ENCODE measurements at regions not wholly inside any gene's neighbourhood (a gene's known extent, or its start where the extent isn't known, plus 50 kb on each side); places are given as distances from the start of the nearest gene placed in this dataset.

GRCh38 chr2:105652014-105652796, 92.5 kb upstream of the NCK2 start:
- no peak for DNase-seq (ENCODE audit: extremely low read depth, low read depth, low spot score)

GRCh38 chr2:105649534-105649933, 95.2 kb upstream of the NCK2 start:
- no peak for DNase-seq (ENCODE audit: extremely low read depth, low read depth, low spot score)

DNA sequence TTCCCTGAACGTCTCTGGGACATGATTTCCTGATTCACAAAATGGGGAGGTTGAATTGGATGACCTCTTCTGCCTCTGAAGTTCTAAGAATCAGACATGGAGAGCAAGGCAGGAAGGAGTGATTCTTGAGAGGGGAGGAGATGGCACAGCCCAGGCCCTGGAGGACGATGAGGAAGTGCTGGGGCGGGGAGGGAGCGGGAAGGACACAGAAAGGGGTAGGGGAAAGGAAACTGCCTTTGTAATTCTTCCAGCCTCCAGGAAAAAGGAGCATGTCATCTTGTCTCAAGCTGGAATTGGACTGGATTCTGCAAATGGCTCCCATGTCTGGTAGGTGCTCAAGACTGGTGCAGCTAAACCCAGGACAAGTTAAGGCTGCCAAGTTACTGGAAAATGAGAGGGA, 97.0 kb upstream of the NCK2 start:
- DNase-seq (ENCODE audit: extremely low read depth, low read depth, low spot score), result no peak

- DNase-seq (ENCODE audit: extremely low read depth, low read depth, low spot score), result no peak
Measured at GRCh38 chr2:105646774-105647076, 98.0 kb upstream of the NCK2 start.

- DNase-seq (ENCODE audit: extremely low read depth, low read depth, low spot score), result no peak
Measured at GRCh38 chr2:105645938-105646773, 98.6 kb upstream of the NCK2 start.

DNA sequence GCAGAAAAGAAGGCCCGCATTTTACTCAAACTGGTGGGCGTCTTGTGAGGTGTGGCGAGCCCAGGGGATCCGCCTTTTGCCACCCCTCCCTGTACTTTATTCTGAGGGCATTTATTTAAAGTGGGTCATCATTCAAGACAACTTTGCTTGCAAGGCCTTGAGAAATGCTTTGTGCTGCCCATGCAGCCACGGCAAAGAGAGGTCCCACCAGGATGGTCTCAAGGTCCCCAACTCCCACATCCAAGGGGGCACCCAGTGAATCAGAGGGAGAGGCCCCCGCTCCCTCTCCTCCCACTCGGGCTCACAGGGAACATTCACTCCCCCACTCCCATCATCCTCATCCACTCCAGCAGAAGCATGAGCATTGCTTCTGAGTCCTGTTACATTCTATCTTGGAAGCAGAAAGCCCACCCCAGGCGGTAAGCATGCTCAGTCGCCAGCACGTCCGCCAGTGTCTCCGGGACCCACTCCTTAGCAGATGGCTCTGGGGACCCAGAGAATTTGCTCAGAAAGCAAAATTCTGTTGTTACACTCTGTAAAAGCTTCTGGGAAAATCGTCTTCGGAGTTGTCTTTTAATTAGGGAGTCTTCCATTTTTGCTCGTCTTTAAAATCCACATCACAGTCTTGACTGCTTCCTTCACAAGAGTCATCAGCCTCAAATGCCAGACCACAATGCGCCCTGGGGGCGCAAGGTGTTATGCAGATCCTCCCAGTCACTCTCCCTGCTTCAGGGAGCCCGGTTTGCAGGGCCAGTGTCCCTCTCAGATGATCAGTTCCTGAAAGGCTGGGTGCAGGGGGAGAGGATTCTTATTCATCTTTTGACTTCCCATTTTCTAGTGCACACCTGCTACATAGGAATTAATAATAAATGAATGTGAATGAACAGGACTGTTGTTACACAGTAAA, 99.4 kb upstream of the NCK2 start:
- no peak for DNase-seq (ENCODE audit: extremely low read depth, low read depth, low spot score)

- DNase-seq (ENCODE audit: extremely low read depth, low read depth, low spot score), result no peak
Measured at GRCh38 chr2:105644174-105644980, 100.3 kb upstream of the NCK2 start.

DNA sequence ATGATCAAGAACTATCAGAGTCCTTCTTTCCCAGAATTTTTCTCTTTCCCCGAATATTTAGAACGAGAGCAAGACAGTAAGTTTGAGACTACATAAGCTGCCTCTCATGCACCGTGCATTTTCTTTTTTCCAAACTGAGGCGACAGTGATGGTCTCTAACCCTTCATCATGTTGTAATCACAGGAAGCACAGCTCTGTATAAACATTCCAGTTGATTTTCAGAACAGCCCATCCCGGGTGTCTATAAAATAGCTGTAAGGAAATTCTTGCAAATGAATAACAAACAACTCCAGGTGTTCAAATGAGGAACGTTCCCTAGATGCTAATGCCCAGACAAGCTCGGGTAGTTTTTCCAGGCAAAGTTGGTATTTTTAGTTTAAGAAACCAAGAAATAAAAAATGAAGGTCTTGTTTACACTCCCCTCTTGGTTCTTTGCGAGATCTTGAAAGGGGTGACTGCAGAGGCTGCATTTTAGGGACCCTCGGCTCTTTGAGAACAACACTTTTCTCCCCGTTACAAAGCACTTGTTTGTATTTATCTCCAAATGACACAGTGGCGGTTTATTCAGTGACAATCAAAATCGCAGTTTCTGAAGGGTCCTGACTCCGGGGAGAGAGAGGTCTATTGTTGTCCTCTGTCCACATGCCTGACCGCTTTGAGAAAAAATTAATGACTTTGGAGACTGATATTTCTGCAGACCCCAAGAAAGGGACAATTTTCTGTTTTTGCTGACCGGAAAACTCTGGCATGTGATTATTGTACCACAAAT, 101.1 kb upstream of the NCK2 start:
- no peak for DNase-seq (ENCODE audit: extremely low read depth, low read depth, low spot score)

DNA sequence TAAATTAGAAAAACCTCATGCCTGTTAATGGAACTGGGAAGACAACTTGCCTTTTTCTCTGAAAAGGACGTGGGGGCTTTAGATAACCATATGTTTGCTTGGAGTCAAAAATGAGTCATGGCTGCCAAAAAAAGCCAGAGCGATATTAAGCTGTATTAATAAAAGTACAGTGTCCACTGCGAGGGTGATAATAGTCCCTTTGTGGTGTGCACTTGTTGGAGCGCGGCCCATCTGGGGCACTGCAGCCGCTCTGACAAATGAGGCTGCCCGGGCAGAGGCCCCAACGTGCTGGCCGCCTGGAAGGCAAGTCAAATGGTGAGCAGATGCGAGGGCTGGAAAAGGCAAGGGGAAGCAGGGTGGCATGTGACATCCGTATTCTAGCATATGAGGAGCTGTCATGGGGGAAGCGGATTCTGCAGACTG, 103.3 kb upstream of the NCK2 start:
- DNase-seq (ENCODE audit: extremely low read depth, low read depth, low spot score), result no peak

- DNase-seq (ENCODE audit: extremely low read depth, low read depth, low spot score), result no peak
Measured at GRCh38 chr2:105640246-105640645, 104.5 kb upstream of the NCK2 start.

GRCh38 chr2:105636109-105636740, 108.5 kb upstream of the NCK2 start:
- DNase-seq (ENCODE audit: extremely low read depth, low read depth, low spot score), result no peak

DNA sequence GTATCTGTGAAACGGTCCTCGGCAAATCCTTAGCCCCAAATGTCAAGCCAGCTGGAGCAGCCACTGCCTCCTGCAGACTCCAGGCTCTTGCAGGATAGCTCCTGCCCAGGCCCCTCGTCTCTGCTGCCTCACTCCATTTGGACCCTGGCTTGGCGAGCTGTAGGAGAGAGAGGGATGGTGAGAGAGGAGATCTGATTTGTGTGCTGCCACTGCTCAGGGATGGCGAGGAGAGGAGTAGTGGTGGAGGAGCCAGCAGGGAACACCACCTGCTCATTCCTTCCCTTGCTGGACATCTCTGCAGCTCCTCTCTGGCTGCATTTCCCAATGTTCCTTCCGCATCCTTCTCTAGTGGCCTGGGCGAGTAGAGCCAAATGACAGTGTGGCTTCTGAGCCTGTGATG, 109.1 kb upstream of the NCK2 start:
- DNase-seq (ENCODE audit: extremely low read depth, low read depth, low spot score), result no peak

DNA sequence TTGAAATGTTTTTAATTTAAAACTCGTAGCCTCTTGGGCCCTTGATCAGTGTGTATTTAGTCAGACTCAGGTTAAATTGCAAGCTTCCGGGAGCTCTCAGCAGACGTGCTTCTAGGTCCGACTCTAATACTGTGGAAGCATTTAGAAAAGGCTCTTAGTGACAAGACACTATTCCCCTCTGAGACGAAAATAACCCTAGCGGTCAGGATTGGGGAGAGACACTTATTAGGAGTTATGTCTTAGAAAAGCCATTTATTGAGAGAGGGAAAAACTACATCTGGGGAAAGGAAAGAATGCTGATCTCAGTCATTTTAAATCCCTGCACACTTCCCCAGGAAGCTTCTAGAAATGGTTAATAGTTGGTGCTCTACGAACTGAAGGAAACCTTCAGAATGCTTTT, 110.5 kb upstream of the NCK2 start:
- DNase-seq (ENCODE audit: extremely low read depth, low read depth, low spot score), result no peak

DNA sequence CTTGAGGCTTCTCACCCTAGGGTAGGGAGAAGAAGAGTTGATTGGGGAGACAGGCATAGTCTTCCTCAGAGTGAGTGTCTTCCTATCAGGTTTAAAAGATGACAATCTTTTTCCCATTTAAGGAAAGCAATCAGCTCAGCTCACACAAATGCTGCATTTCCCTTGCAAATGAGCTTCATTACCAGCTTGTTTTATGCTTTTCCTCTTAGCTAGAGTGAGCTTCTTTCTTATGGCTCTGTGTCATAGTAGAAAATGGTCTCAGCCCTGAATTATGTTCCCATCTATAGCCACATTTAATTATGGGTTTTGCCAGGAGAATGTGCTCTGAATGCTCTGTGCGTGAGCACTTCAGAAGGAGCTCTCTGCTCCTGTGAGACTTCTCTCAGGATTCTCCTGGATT, 112.8 kb upstream of the NCK2 start:
- no peak for DNase-seq (ENCODE audit: extremely low read depth, low read depth, low spot score)

- DNase-seq (ENCODE audit: extremely low read depth, low read depth, low spot score), result no peak
Measured at GRCh38 chr2:105631011-105631410, 113.7 kb upstream of the NCK2 start.

GRCh38 chr2:105629634-105630033, 115.1 kb upstream of the NCK2 start:
- no peak for DNase-seq (ENCODE audit: extremely low read depth, low read depth, low spot score)

DNA sequence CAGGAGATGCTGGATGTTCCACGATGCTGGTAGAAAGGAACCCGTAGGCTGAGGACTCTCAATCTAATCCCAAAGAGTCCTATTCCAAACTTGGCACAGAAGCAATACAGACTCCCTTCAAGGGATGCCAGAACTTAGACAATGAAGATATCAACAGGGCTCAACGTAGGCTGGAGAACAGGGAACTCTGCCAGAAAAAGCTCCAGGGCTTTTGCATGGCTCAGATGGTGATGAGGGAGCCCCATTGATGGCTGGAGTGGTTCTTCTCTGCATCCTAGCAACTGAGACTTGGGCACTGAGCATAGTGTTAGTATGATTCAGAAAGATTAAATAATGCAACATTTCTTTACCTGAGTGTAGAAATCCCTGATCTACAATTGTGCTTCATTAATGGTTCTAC, 117.2 kb upstream of the NCK2 start:
- DNase-seq (ENCODE audit: extremely low read depth, low read depth, low spot score), result no peak

- no peak for DNase-seq (ENCODE audit: extremely low read depth, low read depth, low spot score)
Measured at GRCh38 chr2:105626966-105627340, 117.8 kb upstream of the NCK2 start.

DNA sequence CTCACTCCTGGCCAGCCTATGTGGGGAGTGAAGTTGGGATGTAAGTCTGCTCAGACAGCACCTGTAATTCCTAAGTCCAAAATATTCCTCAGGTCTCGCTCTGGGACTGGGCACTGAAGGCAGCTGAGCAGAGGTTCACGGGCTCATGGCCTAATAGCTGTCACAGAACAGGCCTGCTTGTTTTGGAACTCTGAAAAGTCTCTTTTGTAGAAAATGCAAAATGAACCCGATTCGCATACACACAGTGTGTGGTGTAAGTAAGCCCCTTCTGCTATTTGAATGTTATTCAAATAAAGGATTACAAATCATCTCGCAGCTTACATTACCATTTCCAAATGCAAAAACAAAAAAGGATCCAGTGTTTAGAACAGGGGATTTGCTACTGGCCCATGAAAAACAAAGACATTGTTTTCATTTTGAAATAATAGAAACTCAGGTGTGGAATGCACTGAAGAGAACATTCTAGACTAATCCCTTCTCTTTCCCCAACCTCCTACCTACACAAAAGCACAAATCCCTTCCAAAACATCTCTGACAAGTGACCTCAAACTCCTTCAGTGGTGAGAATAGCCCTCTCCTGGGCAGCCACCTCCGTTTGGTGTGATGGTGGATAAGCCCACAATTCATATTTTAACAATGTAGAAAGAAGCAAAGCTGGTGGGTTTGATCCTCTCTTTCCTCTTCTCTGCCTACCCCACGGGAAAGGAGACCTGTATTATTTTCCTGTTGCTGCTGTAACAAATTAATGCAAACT, 118.3 kb upstream of the NCK2 start:
- DNase-seq (ENCODE audit: extremely low read depth, low read depth, low spot score), result no peak
